ENCODE measurements at regions not wholly inside any gene's neighbourhood (a gene's known extent, or its start where the extent isn't known, plus 50 kb on each side); places are given as distances from the start of the nearest gene placed in this dataset.

- ATAC-seq (ENCODE audit: insufficient read depth, low FRiP score), result no peak
- no peak for TF ChIP-seq CTCF (IDR thresholded peaks at IDR 0.05; ENCODE audit: control extremely low read depth, extremely low read depth)
- Histone ChIP-seq H3K36me3 (ENCODE audit: control insufficient read depth in 4 of 4, insufficient read depth in 4 of 4, low read length in 4 of 4) (no peaks in the 10 kb centered on the region), H3K27ac (ENCODE audit: low read depth in 1 of 2, low read length in 1 of 2) (no peak overlapping the region), H3K9me3 (ENCODE audit: control insufficient read depth in 4 of 4, insufficient read depth in 3 of 4, low read length in 3 of 4) (peaks cover 0 to 2% (median 1%) of the 10 kb centered on the region in 4 donors), H3K4me1 (ENCODE audit: control insufficient read depth in 5 of 5, insufficient read depth in 5 of 5, low read length in 5 of 5) (peaks cover 0 to 10% (median 0%) of the 10 kb centered on the region in 5 donors), H3K9ac (ENCODE audit: insufficient read depth in 1 of 2, low read length in 2 of 2) (no peak overlapping the region), H3K4me3 (no peak overlapping the region), H3K27me3 (ENCODE audit: control insufficient read depth in 3 of 3, insufficient read depth in 3 of 3, low read length in 2 of 3) (peaks cover 3 to 11% (median 10%) of the 10 kb centered on the region in 3 donors)
- no peak for DNase-seq
- WGBS, 2 donors, result 74 to 83% methylated on average over 15 of the region's 15 CpGs
Measured at GRCh38 chr17:73747221-73748002, 103.2 kb upstream of the SDK2 start.

GRCh38 chr17:73748508-73748907, 104.3 kb upstream of the SDK2 start:
- no peak for DNase-seq
- H3K27ac ChIP-seq (ENCODE audit: low read depth in 1 of 2, low read length in 1 of 2), result no peak overlapping the region
- 90 to 91% methylated on average over 18 of the region's 18 CpGs for WGBS, 2 donors
- H3K9me3 ChIP-seq (ENCODE audit: control insufficient read depth in 4 of 4, insufficient read depth in 3 of 4, low read length in 3 of 4), result no peaks in the 10 kb centered on the region
- peaks cover 0 to 10% (median 0%) of the 10 kb centered on the region in 5 donors for H3K4me1 ChIP-seq (ENCODE audit: control insufficient read depth in 5 of 5, insufficient read depth in 5 of 5, low read length in 5 of 5)
- peaks cover 3 to 7% (median 5%) of the 10 kb centered on the region in 3 donors for H3K27me3 ChIP-seq (ENCODE audit: control insufficient read depth in 3 of 3, insufficient read depth in 3 of 3, low read length in 2 of 3)
- TF ChIP-seq CTCF (IDR thresholded peaks at IDR 0.05; ENCODE audit: control extremely low read depth, extremely low read depth), result no peak
- H3K36me3 ChIP-seq (ENCODE audit: control insufficient read depth in 4 of 4, insufficient read depth in 4 of 4, low read length in 4 of 4), result no peaks in the 10 kb centered on the region
- no peak for ATAC-seq (ENCODE audit: insufficient read depth, low FRiP score)
- H3K9ac ChIP-seq (ENCODE audit: insufficient read depth in 1 of 2, low read length in 2 of 2), result no peak overlapping the region
- H3K4me3 ChIP-seq, result no peak overlapping the region

- no peak overlapping the region for H3K4me3 ChIP-seq
- ATAC-seq (ENCODE audit: insufficient read depth, low FRiP score), result no peak
- no peak overlapping the region for H3K27ac ChIP-seq (ENCODE audit: low read depth in 1 of 2, low read length in 1 of 2)
- no peaks in the 10 kb centered on the region for H3K9me3 ChIP-seq (ENCODE audit: control insufficient read depth in 4 of 4, insufficient read depth in 3 of 4, low read length in 3 of 4)
- peaks cover 0 to 10% (median 0%) of the 10 kb centered on the region in 5 donors for H3K4me1 ChIP-seq (ENCODE audit: control insufficient read depth in 5 of 5, insufficient read depth in 5 of 5, low read length in 5 of 5)
- H3K9ac ChIP-seq (ENCODE audit: insufficient read depth in 1 of 2, low read length in 2 of 2), result no peak overlapping the region
- no peaks in the 10 kb centered on the region for H3K36me3 ChIP-seq (ENCODE audit: control insufficient read depth in 4 of 4, insufficient read depth in 4 of 4, low read length in 4 of 4)
- 80 to 95% methylated on average over 6 of the region's 6 CpGs for WGBS, 2 donors
- H3K27me3 ChIP-seq (ENCODE audit: control insufficient read depth in 3 of 3, insufficient read depth in 3 of 3, low read length in 2 of 3), result peaks cover 2 to 4% (median 3%) of the 10 kb centered on the region in 3 donors
- no peak for TF ChIP-seq CTCF (IDR thresholded peaks at IDR 0.05; ENCODE audit: control extremely low read depth, extremely low read depth)
- DNase-seq, result no peak
Measured at GRCh38 chr17:73749337-73749823, 105.1 kb upstream of the SDK2 start.

Measured in lung (tissue), 11 donors.